Glutamatergic neuron (in vitro differentiated cells): ENCODE measurements at regions not wholly inside any gene's neighbourhood (a gene's known extent, or its start where the extent isn't known, plus 50 kb on each side); places are given as distances from the start of the nearest gene placed in this dataset.

Experiments
- DNase-seq: peaks from one replicate; pipeline ENCODE4 v3.0.0; 2022
- H3K27ac Mint-ChIP-seq: one replicate; pipeline ENCODE4 v1.8.0; 2020; ENCODE audit warnings: mild to moderate bottlenecking, mixed read lengths, inconsistent platforms; ENCODE audit not compliant: unreplicated experiment
- H3K27me3 Mint-ChIP-seq: one replicate; pipeline ENCODE4 v1.8.0; 2020; ENCODE audit warnings: mild to moderate bottlenecking, moderate library complexity, mixed read lengths, inconsistent platforms; ENCODE audit not compliant: unreplicated experiment
- H3K36me3 Mint-ChIP-seq: one replicate; pipeline ENCODE4 v1.8.0; 2020; ENCODE audit warnings: mild to moderate bottlenecking, mixed read lengths, inconsistent platforms; ENCODE audit not compliant: unreplicated experiment
- H3K4me1 Mint-ChIP-seq: one replicate; pipeline ENCODE4 v1.8.0; 2020; ENCODE audit warnings: mild to moderate bottlenecking, low read depth, mixed read lengths, inconsistent platforms; ENCODE audit not compliant: unreplicated experiment
- H3K4me3 Mint-ChIP-seq: one replicate; pipeline ENCODE4 v1.8.0; 2020; ENCODE audit warnings: mild to moderate bottlenecking, mixed read lengths, inconsistent platforms; ENCODE audit not compliant: unreplicated experiment
- H3K9me3 Mint-ChIP-seq: one replicate; pipeline ENCODE4 v1.8.0; 2020; ENCODE audit warnings: mild to moderate bottlenecking, moderate library complexity, mixed read lengths, inconsistent platforms; ENCODE audit not compliant: unreplicated experiment
- CTCF ChIP-seq: fragments of 200-600 bp; sonication (generic); IDR thresholded peaks from one replicate; pipeline ENCODE4 v1.5.0; 2021; ENCODE audit not compliant: partially characterized antibody, unreplicated experiment

DNA sequence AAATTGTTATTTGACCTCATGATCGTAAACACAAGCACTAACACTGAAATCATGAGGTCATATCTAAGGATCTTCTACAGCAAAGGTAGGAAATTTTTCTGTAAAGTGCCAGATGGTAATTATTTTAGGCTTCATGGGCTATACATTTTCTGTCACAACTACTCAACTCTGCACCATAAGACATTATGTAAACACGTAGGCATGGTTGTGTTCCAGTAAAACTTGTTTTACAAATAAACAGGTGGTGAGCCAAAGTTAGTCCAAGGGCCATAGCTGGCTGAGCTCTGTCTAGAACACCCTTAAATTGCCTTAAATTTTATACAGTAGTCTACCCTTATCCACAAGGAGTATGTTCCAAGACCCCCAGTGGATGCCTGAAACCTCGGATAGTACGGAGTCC lies 147.3 kb upstream of the CYP1B1 start:
- Mint-ChIP-seq H3K27me3 (peaks cover 2% of the 10 kb centered on the region), H3K27ac (no peak overlapping the region), H3K9me3 (no peaks in the 10 kb centered on the region), H3K4me3 (no peak overlapping the region), H3K36me3 (peaks cover 5% of the 10 kb centered on the region), H3K4me1 (peaks cover 9% of the 10 kb centered on the region)
- no peak for TF ChIP-seq CTCF
- no peak for DNase-seq

DNA sequence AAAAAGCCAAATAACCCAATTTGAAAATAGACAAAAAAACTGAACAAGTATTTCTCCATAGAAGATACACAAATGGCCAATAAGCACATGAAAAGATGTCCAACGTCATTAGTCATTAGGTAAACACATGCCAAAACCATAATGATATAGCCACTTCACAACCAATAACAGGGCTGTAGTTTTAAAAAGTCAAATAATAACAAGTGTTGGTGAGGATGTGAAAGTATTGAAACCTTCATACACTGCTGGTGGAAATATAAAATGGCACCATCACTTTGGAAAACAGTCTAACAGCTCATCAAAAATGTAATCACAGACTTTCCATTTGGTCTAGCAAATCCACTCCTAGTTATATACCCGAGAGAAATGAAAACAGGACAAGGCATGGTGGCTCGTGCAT lies 144.2 kb upstream of the CYP1B1 start:
- Mint-ChIP-seq H3K36me3 (peaks cover 5% of the 10 kb centered on the region), H3K4me1 (peaks cover 12% of the 10 kb centered on the region), H3K27me3 (peaks cover 2% of the 10 kb centered on the region), H3K9me3 (no peaks in the 10 kb centered on the region), H3K4me3 (no peak overlapping the region), H3K27ac (no peak overlapping the region)
- no peak for TF ChIP-seq CTCF
- no peak for DNase-seq

- Mint-ChIP-seq H3K27me3 (peaks cover 2% of the 10 kb centered on the region), H3K9me3 (no peaks in the 10 kb centered on the region), H3K27ac (no peak overlapping the region), H3K4me3 (no peak overlapping the region), H3K4me1 (peaks cover 16% of the 10 kb centered on the region), H3K36me3 (peaks cover 5% of the 10 kb centered on the region)
- TF ChIP-seq CTCF, result no peak
- DNase-seq, result no peak
Measured at GRCh38 chr2:38218995-38219394, 143.0 kb upstream of the CYP1B1 start.

DNA sequence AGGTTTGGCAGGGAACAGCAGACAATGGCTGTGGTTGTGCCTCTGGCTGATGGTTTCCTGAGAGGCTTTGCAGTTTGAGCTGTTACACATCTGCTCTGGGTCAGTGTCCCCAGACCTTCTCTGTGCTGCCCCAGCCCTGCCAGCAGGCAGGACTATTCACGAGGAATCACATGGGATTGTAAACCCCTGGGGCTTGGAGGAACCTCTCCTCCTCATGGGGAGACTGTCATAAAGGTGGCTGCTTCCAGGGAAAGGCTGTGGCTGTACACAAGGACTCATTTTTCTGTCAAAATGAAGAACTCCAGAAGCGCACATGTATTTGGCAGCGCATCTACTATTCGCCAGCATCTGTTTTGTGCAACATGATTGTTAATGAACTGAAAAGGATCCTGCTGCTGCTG lies 142.6 kb upstream of the CYP1B1 start:
- Mint-ChIP-seq H3K9me3 (no peaks in the 10 kb centered on the region), H3K27ac (no peak overlapping the region), H3K36me3 (peaks cover 5% of the 10 kb centered on the region), H3K27me3 (peaks cover 2% of the 10 kb centered on the region), H3K4me3 (no peak overlapping the region), H3K4me1 (peaks cover 20% of the 10 kb centered on the region)
- TF ChIP-seq CTCF, result no peak
- DNase-seq, result no peak

DNA sequence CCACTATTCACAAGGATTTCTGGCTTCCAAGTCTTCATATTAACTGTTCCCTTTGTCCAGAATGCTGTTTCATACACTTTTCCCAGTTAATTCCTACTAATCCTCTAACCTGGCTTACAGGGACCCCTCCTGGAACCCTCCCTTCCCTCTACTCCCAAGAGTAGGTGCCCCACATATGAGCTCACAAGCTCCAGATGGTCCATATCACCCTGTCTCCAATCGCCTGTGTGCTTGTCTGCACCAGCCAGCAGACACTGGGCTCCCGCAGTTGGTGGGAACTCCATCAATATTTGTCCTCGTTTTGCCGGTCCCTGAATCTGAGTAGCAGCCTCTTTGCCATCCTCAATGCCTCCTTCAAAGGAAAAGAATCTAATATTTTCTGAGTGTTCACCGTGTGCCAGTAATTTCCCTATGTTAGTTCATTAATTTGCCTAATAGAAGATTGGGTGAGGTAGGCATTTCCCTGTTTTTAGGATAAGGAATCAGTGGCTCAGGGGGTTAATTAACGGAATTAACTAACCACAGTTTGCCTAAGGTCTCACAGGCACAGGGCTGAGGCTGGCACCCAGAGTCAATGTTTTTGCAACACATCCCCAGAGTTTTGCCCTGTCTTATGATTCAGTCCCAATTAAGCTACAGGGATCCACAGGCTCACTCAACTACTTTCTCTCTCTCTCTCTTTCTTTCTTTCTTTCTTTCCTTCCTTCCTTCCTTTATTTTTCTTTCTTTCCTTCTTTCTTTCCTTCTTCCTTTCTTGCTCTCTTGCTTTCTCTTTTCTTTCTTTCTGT lies 141.6 kb upstream of the CYP1B1 start:
- H3K4me1 Mint-ChIP-seq, result peaks cover 20% of the 10 kb centered on the region
- peaks cover 2% of the 10 kb centered on the region for H3K9me3 Mint-ChIP-seq
- TF ChIP-seq CTCF, result no peak
- H3K4me3 Mint-ChIP-seq, result no peak overlapping the region
- no peak for DNase-seq
- no peaks in the 10 kb centered on the region for H3K36me3 Mint-ChIP-seq
- H3K27me3 Mint-ChIP-seq, result peaks cover 2% of the 10 kb centered on the region
- H3K27ac Mint-ChIP-seq, result no peak overlapping the region
